NCI-H446 treated with DMSO at 0.1 percent for 48 hours (cell line): ENCODE measurements at regions not wholly inside any gene's neighbourhood (a gene's known extent, or its start where the extent isn't known, plus 50 kb on each side); places are given as distances from the start of the nearest gene placed in this dataset.

Experiments used
- DNase-seq: peaks from one replicate; lab custom pipeline; 2025; lab: John Stamatoyannopoulos, UW

- DNase-seq, result no peak
Measured at GRCh38 chr16:82241469-82242052, 71.5 kb upstream of the MPHOSPH6 start.

GRCh38 chr16:82240111-82240510, 70.1 kb upstream of the MPHOSPH6 start:
- DNase-seq, result no peak

GRCh38 chr16:82236875-82237274, 66.9 kb upstream of the MPHOSPH6 start:
- DNase-seq, result no peak

GRCh38 chr16:82236415-82236814, 66.4 kb upstream of the MPHOSPH6 start:
- DNase-seq, result no peak

GRCh38 chr16:82232806-82233205, 62.8 kb upstream of the MPHOSPH6 start:
- no peak for DNase-seq

GRCh38 chr16:82231008-82231787, 61.2 kb upstream of the MPHOSPH6 start:
- DNase-seq, result no peak

GRCh38 chr16:82229800-82230619, 60.0 kb upstream of the MPHOSPH6 start:
- peak; percentile 8 for DNase-seq

- no peak for DNase-seq
Measured at GRCh38 chr16:82226327-82226726, 56.3 kb upstream of the MPHOSPH6 start.

- no peak for DNase-seq
Measured at GRCh38 chr16:82224821-82225220, 54.8 kb upstream of the MPHOSPH6 start.

- DNase-seq, result no peak
Measured at GRCh38 chr16:82220541-82220940, 50.5 kb upstream of the MPHOSPH6 start.
